Right atrium auricular region (tissue), 2 donors: ENCODE measurements at regions not wholly inside any gene's neighbourhood (a gene's known extent, or its start where the extent isn't known, plus 50 kb on each side); places are given as distances from the start of the nearest gene placed in this dataset.

Experiments used
- DNase-seq: peaks from one replicate; pipeline ENCODE4 v3.0.0-alpha.2; 2019; ENCODE audit warnings: low spot score
- H3K27ac ChIP-seq, 2 donors: fragments of 200-600 bp; sonication (generic); 1 replicate in 1 of 2; 2 replicates in 1 of 2; pipeline ENCODE4 v1.5.1; 2016 to 2019
- H3K27me3 ChIP-seq, 2 donors: fragments of 200-600 bp; sonication (generic); one replicate each; pipeline versions ENCODE4 v1.5.1 to v1.6.0; 2017 to 2019
- H3K36me3 ChIP-seq: fragments of 200-600 bp; sonication (generic); one replicate; pipeline ENCODE4 v1.5.1; 2016
- H3K4me1 ChIP-seq, 2 donors: fragments of 200-600 bp; sonication (generic); one replicate each; pipeline versions ENCODE4 v1.5.1 to v1.6.0; 2017 to 2019
- H3K4me3 ChIP-seq, 2 donors: fragments of 200-600 bp; sonication (generic); 1 replicate in 1 of 2; 2 replicates in 1 of 2; pipeline ENCODE4 v1.5.1; 2017 to 2019; ENCODE audit warnings: mild to moderate bottlenecking in 1 of 2, moderate library complexity in 1 of 2
- H3K9me3 ChIP-seq, 2 donors: fragments of 200-600 bp; sonication (generic); one replicate each; pipeline ENCODE4 v1.5.1; 2019
- TF ChIP-seq, protein P1 (sequence below), 2 donors: fragments of 200-600 bp; sonication (generic); IDR thresholded peaks; one replicate each; pipeline ENCODE4 v1.5.1; 2019; ENCODE audit warnings: antibody characterized with exemption in 2 of 2

DNA sequence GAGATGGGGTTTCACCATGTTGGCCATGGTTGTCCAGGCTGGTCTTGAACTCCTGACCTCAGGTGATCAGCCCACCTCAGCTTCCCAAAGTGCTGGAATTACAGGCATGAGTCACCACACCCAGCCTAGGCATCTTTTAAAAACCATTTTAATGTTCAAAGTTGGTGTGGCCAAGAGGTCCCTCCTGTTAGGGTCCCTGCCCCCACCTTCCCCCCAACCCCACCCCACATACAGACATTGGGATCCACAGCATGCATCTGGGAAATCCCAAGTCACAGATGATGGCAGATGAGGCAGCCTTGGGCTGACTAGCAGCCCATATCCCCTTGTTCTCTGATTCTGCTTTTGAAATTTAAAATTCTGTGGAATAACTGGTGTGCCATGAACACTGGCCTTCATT, 226.0 kb downstream of the KATNAL1 start:
- no peaks in the 10 kb centered on the region for H3K36me3 ChIP-seq
- no peak for DNase-seq
- H3K9me3 ChIP-seq = no peaks in the 10 kb centered on the region
- H3K27ac ChIP-seq = no peak overlapping the region
- H3K27me3 ChIP-seq = no peaks in the 10 kb centered on the region
- H3K4me1 ChIP-seq = no peaks in the 10 kb centered on the region
- no peak overlapping the region for H3K4me3 ChIP-seq
- TF ChIP-seq, protein P1, sequence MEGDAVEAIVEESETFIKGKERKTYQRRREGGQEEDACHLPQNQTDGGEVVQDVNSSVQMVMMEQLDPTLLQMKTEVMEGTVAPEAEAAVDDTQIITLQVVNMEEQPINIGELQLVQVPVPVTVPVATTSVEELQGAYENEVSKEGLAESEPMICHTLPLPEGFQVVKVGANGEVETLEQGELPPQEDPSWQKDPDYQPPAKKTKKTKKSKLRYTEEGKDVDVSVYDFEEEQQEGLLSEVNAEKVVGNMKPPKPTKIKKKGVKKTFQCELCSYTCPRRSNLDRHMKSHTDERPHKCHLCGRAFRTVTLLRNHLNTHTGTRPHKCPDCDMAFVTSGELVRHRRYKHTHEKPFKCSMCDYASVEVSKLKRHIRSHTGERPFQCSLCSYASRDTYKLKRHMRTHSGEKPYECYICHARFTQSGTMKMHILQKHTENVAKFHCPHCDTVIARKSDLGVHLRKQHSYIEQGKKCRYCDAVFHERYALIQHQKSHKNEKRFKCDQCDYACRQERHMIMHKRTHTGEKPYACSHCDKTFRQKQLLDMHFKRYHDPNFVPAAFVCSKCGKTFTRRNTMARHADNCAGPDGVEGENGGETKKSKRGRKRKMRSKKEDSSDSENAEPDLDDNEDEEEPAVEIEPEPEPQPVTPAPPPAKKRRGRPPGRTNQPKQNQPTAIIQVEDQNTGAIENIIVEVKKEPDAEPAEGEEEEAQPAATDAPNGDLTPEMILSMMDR (IDR thresholded peaks at IDR 0.05) = no peak

DNA sequence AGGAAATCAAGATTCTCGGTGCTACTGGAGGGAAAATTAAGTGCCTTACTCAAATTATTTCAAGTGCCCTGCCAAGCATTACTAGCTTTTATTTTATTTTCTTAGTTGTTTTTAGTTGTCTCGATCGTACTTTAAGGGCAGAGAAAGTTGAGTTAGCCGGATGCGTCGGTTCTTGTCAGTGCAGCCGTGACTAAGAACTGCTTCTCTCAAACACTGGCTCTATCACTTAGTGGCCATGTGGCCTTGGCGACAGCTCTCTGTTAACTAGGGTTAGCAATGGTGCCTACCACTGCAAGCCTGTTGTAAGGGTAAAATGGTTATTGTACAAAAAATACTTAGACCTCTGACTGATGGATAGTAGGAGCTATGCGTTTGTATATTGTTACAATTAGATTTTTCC, 227.8 kb downstream of the KATNAL1 start:
- Histone ChIP-seq H3K36me3 (no peaks in the 10 kb centered on the region), H3K9me3 (no peaks in the 10 kb centered on the region), H3K4me1 (no peaks in the 10 kb centered on the region), H3K27ac (no peak overlapping the region), H3K27me3 (no peaks in the 10 kb centered on the region), H3K4me3 (no peak overlapping the region)
- no peak for DNase-seq
- TF ChIP-seq, protein P1 (IDR thresholded peaks at IDR 0.05) = no peak

DNA sequence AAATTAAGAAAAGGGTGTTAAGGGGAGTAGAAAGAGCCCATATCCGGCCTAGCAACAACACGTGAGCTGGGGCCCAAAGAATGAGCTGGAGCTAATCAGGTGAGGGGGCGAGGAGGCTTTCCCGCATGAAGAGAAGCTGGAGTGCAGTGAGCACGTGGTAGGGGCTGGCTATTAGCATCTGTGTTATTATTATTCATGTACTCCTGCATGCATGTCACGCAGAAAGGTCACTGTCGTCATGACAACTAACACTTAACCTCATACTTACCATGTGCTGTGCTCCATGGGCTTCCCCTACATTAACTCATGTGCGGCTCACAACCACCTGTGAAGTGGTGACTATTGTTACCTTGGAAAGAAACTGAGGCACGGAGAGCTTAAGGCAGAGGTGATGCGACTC, 227.6 kb upstream of the UBL3 start:
- H3K4me3 ChIP-seq = no peak overlapping the region
- no peaks in the 10 kb centered on the region for H3K4me1 ChIP-seq
- TF ChIP-seq, protein P1 (IDR thresholded peaks at IDR 0.05) = no peak
- H3K9me3 ChIP-seq = no peaks in the 10 kb centered on the region
- H3K27ac ChIP-seq = no peak overlapping the region
- no peaks in the 10 kb centered on the region for H3K36me3 ChIP-seq
- no peaks in the 10 kb centered on the region for H3K27me3 ChIP-seq
- DNase-seq = no peak

DNA sequence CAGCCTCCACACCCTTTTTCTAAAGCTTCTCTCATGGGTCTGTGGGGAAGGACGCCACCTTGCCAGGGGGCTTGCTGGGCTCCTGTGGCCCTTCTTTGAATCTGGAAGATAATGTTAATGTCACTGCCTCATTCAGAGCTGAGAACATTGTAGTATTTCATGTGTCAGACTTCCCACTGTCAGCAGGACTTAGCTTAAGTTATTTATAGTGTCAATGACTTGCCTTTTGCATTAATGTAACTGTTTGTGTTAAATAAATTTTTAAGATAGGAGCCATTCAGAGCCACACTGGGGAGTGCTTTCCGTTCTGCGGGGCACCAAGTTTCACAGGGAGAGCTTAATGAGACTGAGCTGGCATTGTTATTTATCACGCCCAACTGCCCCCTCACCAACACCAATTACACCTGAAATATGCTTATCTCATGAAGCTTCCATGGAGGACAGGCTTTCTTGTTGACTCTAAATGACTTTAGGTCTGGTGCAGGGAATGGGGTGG, 226.9 kb upstream of the UBL3 start:
- TF ChIP-seq, protein P1 (IDR thresholded peaks at IDR 0.05) = no peak
- H3K4me1 ChIP-seq = no peaks in the 10 kb centered on the region
- DNase-seq = no peak
- H3K27me3 ChIP-seq = no peaks in the 10 kb centered on the region
- H3K36me3 ChIP-seq = no peaks in the 10 kb centered on the region
- no peak overlapping the region for H3K27ac ChIP-seq
- no peak overlapping the region for H3K4me3 ChIP-seq
- H3K9me3 ChIP-seq = no peaks in the 10 kb centered on the region

DNA sequence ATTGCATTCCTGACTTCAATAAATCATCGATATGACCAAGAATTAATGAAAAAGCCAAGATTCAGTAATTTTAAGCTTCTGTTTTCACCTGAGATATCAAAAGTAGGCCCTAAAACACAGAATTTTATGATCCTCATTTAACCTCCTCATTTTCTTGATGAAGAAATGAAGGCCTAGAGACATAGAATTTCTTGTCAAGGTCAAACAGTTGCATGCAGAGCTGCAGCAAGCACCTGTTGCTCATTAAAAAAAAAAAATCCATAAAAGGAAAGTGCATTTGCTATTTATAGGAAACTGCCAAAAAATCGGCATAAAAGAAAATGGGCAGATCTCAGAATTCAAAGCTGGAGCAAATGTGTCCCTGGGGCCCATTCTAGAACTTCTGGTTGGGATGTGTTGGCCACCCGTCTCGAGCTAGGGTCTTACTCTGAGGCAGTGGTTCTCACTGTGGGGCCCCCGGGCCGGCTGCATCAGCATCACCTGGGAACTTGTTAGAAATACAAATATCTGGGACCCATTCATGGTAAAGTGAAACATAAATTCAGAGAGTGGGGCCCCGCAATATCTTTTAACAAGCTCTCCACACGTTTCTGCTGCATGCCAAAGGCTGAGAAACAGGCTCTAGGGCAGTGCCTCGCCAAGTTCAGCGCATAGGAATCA, 224.7 kb upstream of the UBL3 start:
- Histone ChIP-seq H3K27me3 (no peaks in the 10 kb centered on the region), H3K4me3 (no peak overlapping the region), H3K27ac (no peak overlapping the region), H3K36me3 (no peaks in the 10 kb centered on the region), H3K9me3 (no peaks in the 10 kb centered on the region), H3K4me1 (no peaks in the 10 kb centered on the region)
- TF ChIP-seq, protein P1 (IDR thresholded peaks at IDR 0.05) = no peak
- no peak for DNase-seq

DNA sequence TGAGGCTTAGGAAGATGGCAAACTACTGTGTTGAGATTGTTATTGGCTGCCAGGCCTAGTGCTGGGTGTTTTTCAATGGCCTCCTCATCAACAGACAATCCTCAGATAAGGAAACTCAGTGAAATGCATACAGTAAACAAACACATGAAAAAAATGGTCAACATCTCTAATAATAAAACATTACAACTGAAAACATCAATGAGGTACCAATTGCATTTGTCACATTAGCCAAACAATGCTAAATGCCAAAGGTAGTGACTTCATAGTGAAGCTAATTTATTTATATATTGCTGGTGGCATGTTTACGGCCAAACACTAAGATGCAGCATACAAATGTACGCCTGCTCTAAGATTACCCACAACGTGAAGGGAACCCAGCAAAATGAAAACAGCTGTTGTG, 224.0 kb upstream of the UBL3 start:
- Histone ChIP-seq H3K4me3 (no peak overlapping the region), H3K36me3 (no peaks in the 10 kb centered on the region), H3K27ac (no peak overlapping the region), H3K9me3 (no peaks in the 10 kb centered on the region), H3K4me1 (no peaks in the 10 kb centered on the region), H3K27me3 (no peaks in the 10 kb centered on the region)
- no peak for DNase-seq
- TF ChIP-seq, protein P1 (IDR thresholded peaks at IDR 0.05) = no peak
